ENCODE measurements at regions not wholly inside any gene's neighbourhood (a gene's known extent, or its start where the extent isn't known, plus 50 kb on each side); places are given as distances from the start of the nearest gene placed in this dataset.

DNA sequence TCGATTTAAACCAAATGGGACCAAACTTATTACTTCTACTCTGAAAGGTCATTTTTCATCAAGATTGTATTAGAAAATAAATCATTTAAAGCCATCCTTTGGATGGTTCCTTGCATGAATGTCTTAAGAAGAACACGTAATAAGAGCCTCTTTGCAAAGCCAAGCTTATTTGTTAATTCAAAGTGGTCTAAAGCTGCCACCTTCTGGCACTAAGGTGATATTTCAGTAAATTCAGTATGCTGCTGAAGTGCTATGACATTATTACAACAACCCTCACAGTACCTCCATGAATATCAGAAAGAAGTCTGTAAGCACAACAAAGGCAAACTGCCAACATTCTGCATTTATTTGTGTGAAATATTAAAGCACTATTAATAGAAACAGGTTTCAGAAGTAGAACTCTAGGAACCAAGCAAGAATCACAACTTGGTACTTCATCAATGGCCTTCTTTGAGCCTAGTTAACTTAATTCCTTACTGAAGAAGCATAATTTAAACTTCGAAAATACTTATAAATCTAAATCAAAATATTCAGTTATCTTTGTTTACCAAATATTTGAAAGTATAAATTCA is 53.1 kb upstream of the TYRP1 start:
- no peaks in the 10 kb centered on the region for H3K36me3 ChIP-seq (ENCODE audit: control insufficient read depth, insufficient read depth, low read length)
- ATAC-seq (no peak), DNase-seq (no peak)
- intact Hi-C loops (cut with micrococcal nuclease) = no loop called here
- no peaks in the 10 kb centered on the region for H3K36me3 Mint-ChIP-seq
- H3K27me3 ChIP-seq (ENCODE audit: control insufficient read depth, insufficient read depth, low read length) = no peaks in the 10 kb centered on the region
- peaks cover 11 to 14% of the 10 kb centered on the region in 2 donors for H3K9me3 Mint-ChIP-seq
- H3K9me3 ChIP-seq (ENCODE audit: control insufficient read depth, insufficient read depth, low read length) = no peaks in the 10 kb centered on the region
- H3K27ac ChIP-seq (ENCODE audit: low read length) = no peak overlapping the region
- H3K4me1 ChIP-seq (ENCODE audit: control insufficient read depth, insufficient read depth, low read length) = no peaks in the 10 kb centered on the region
- 33% methylated on average over 1 of the region's 3 CpGs for WGBS (ENCODE audit: insufficient coverage)
- H3K4me3 Mint-ChIP-seq = no peak overlapping the region
- no peak for TF ChIP-seq CTCF (IDR thresholded peaks at IDR 0.05)
- no peaks in the 10 kb centered on the region for H3K27me3 Mint-ChIP-seq (ENCODE audit: low read depth in 2 of 2)
- H3K4me3 ChIP-seq (ENCODE audit: low read length) = no peak overlapping the region
- H3K27ac Mint-ChIP-seq = no peak overlapping the region
- no peaks in the 10 kb centered on the region for H3K4me1 Mint-ChIP-seq

- 71% methylated on average over 4 of the region's 4 CpGs for WGBS (ENCODE audit: insufficient coverage)
- Mint-ChIP-seq H3K27ac (no peak overlapping the region), H3K36me3 (no peaks in the 10 kb centered on the region), H3K4me1 (no peaks in the 10 kb centered on the region), H3K4me3 (no peak overlapping the region), H3K9me3 (peaks cover 8 to 9% of the 10 kb centered on the region in 2 donors), H3K27me3 (ENCODE audit: low read depth in 2 of 2) (no peaks in the 10 kb centered on the region)
- DNase-seq = no peak
- ATAC-seq = no peak
- Histone ChIP-seq H3K4me3 (ENCODE audit: low read length) (no peak overlapping the region), H3K27ac (ENCODE audit: low read length) (no peak overlapping the region), H3K36me3 (ENCODE audit: control insufficient read depth, insufficient read depth, low read length) (no peaks in the 10 kb centered on the region), H3K4me1 (ENCODE audit: control insufficient read depth, insufficient read depth, low read length) (no peaks in the 10 kb centered on the region), H3K27me3 (ENCODE audit: control insufficient read depth, insufficient read depth, low read length) (no peaks in the 10 kb centered on the region), H3K9me3 (ENCODE audit: control insufficient read depth, insufficient read depth, low read length) (no peaks in the 10 kb centered on the region)
- intact Hi-C loops (cut with micrococcal nuclease) = no loop called here
- no peak for TF ChIP-seq CTCF (IDR thresholded peaks at IDR 0.05)
These were observed 52.1 kb upstream of the TYRP1 start for GRCh38 chr9:12640866-12641636.
